IMR-90 (cell line): ENCODE measurements at regions not wholly inside any gene's neighbourhood (a gene's known extent, or its start where the extent isn't known, plus 50 kb on each side); places are given as distances from the start of the nearest gene placed in this dataset.

Experiments
- ATAC-seq: fragments of 200-7000 bp; cut with Tn5 transposase; 2 replicates; pipeline ENCODE4 v1.9.1; 2020; ENCODE audit warnings: low read depth, mild to moderate bottlenecking, moderate library complexity
- BruUV-seq: library from RNA; stranded (reverse); fragments of 400-500 nt; replicated peaks from 2 replicates; lab custom pipeline; 2021; lab: Mats Ljungman, UMichigan
- CTCF ChIA-PET: fragments of 300-600 bp; formaldehyde crosslinking; extraction: SDS; loops from one replicate; lab custom pipeline; 2021; ENCODE audit warnings: antibody characterized with exemption; lab: Yijun Ruan, JAX
- POLR2A ChIA-PET: fragments of 300-600 bp; sonication (Branson Sonifier 250); formaldehyde crosslinking; loops from one replicate; lab custom pipeline; 2022; ENCODE audit warnings: antibody characterized with exemption; ENCODE audit not compliant: unreplicated experiment; lab: Charles Lee
- DNase-seq: peaks from one replicate; pipeline ENCODE4 v3.0.0; 2013
- H2AFZ ChIP-seq: replicated peaks from 2 replicates; pipeline ENCODE3; 2013; ENCODE audit warnings: low read length, mild to moderate bottlenecking; ENCODE audit not compliant: poor library complexity
- H2AK5ac ChIP-seq: 2 replicates; pipeline ENCODE4 v1.6.1; 2013; ENCODE audit warnings: low read depth, low read length, inconsistent platforms
- H2AK9ac ChIP-seq: replicated peaks from 2 replicates; pipeline ENCODE3; 2013; ENCODE audit warnings: mild to moderate bottlenecking, low read depth, low read length, moderate library complexity; ENCODE audit not compliant: poor library complexity
- H2BK120ac ChIP-seq: 2 replicates; pipeline ENCODE4 v1.6.1; 2013; ENCODE audit warnings: low read depth, low read length, inconsistent platforms
- H2BK15ac ChIP-seq: 3 replicates; pipeline ENCODE4 v1.6.1; 2013; ENCODE audit warnings: low read depth, low read length, inconsistent platforms
- H2BK20ac ChIP-seq: 2 replicates; pipeline ENCODE4 v1.6.1; 2013; ENCODE audit warnings: low read depth, mild to moderate bottlenecking, inconsistent platforms, low read length, moderate library complexity
- H2BK5ac ChIP-seq: 2 replicates; pipeline ENCODE4 v1.6.1; 2013; ENCODE audit warnings: mild to moderate bottlenecking, low read depth, low read length, inconsistent platforms; ENCODE audit not compliant: poor library complexity, severe bottlenecking
- H3K14ac ChIP-seq: replicated peaks from 2 replicates; pipeline ENCODE4 v1.6.1; 2013; ENCODE audit warnings: low read depth, low read length, inconsistent platforms
- H3K18ac ChIP-seq: 2 replicates; pipeline ENCODE4 v1.6.1; 2013; ENCODE audit warnings: low read depth, low read length, control low read depth
- H3K23ac ChIP-seq: 2 replicates; pipeline ENCODE4 v1.6.1; 2013; ENCODE audit warnings: low read depth, low read length, inconsistent platforms
- H3K27ac ChIP-seq: 2 replicates; pipeline ENCODE4 v1.5.1; 2013; ENCODE audit warnings: mild to moderate bottlenecking, control low read depth, low read length; ENCODE audit not compliant: insufficient read depth
- H3K27me3 ChIP-seq: 2 replicates; pipeline ENCODE4 v1.6.1; 2013; ENCODE audit warnings: low read length; ENCODE audit not compliant: control insufficient read depth, insufficient read depth
- H3K36me3 ChIP-seq: 2 replicates; pipeline ENCODE4 v1.6.1; 2013; ENCODE audit warnings: low read length, mixed read lengths; ENCODE audit not compliant: control insufficient read depth, insufficient read depth
- H3K4ac ChIP-seq: 2 replicates; pipeline ENCODE4 v1.6.1; 2013; ENCODE audit warnings: low read depth, low read length, inconsistent platforms
- H3K4me1 ChIP-seq: 2 replicates; pipeline ENCODE4 v1.6.1; 2013; ENCODE audit warnings: low read length, mixed read lengths; ENCODE audit not compliant: control insufficient read depth, insufficient read depth
- H3K4me2 ChIP-seq: 2 replicates; pipeline ENCODE4 v1.6.1; 2013; ENCODE audit warnings: low read depth, mild to moderate bottlenecking, control low read depth, low read length, moderate library complexity
- H3K4me3 ChIP-seq: 2 replicates; pipeline ENCODE4 v1.5.1; 2013; ENCODE audit warnings: low read depth, mild to moderate bottlenecking, control low read depth, low read length, moderate library complexity; ENCODE audit not compliant: insufficient read depth
- H3K56ac ChIP-seq: 2 replicates; pipeline ENCODE4 v1.6.1; 2013; ENCODE audit warnings: low read length, inconsistent platforms; ENCODE audit not compliant: insufficient read depth; ENCODE audit errors: extremely low read depth
- H3K79me1 ChIP-seq, 2 experiments: 2 replicates each; pipeline ENCODE4 v1.6.1; 2013; ENCODE audit warnings: low read length in 2 of 2, inconsistent platforms in 1 of 2, low read depth in 1 of 2
- H3K9ac ChIP-seq: 2 replicates; pipeline ENCODE4 v1.6.1; 2013; ENCODE audit warnings: low read depth, low read length, control low read depth
- H3K9me1 ChIP-seq: 2 replicates; pipeline ENCODE4 v1.6.1; 2013; ENCODE audit warnings: low read length, inconsistent platforms; ENCODE audit not compliant: insufficient read depth
- H3K9me3 ChIP-seq: 2 replicates; pipeline ENCODE4 v1.6.1; 2013; ENCODE audit warnings: low read length; ENCODE audit not compliant: control insufficient read depth, insufficient read depth
- H4K20me1 ChIP-seq: 2 replicates; pipeline ENCODE4 v1.6.1; 2013; ENCODE audit warnings: low read length, inconsistent platforms; ENCODE audit not compliant: insufficient read depth
- H4K5ac ChIP-seq: 2 replicates; pipeline ENCODE4 v1.6.1; 2013; ENCODE audit warnings: mild to moderate bottlenecking, low read depth, low read length, control low read depth
- H4K8ac ChIP-seq, 2 experiments: 2 replicates each; pipeline ENCODE4 v1.6.1; 2013; ENCODE audit warnings: low read depth in 2 of 2, low read length in 2 of 2, control low read depth in 1 of 2, inconsistent platforms in 1 of 2
- H4K91ac ChIP-seq: 2 replicates; pipeline ENCODE4 v1.6.1; 2013; ENCODE audit warnings: low read depth, low read length, inconsistent platforms; ENCODE audit not compliant: insufficient read depth
- BHLHE40 ChIP-seq: fragments of 150-350 bp; IDR thresholded peaks from 2 replicates; pipeline ENCODE4 v1.6.1; 2016; ENCODE audit warnings: mild to moderate bottlenecking, low read depth, low read length
- CEBPB ChIP-seq: IDR thresholded peaks from 2 replicates; pipeline ENCODE4 v1.6.1; 2012; ENCODE audit warnings: low read depth, low read length, improper control_type of control experiment
- CHD1 ChIP-seq: IDR thresholded peaks from 2 replicates; pipeline ENCODE4 v1.6.1; 2012; ENCODE audit warnings: low read depth, low read length, improper control_type of control experiment
- CTCF ChIP-seq: conservative IDR thresholded peaks from 2 replicates; pipeline ENCODE4 v1.5.1; 2012; ENCODE audit warnings: mild to moderate bottlenecking, low read depth, low read length, improper control_type of control experiment
- ELK1 ChIP-seq: fragments of 150-350 bp; IDR thresholded peaks from 2 replicates; pipeline ENCODE4 v1.6.1; 2016; ENCODE audit warnings: low read depth, mild to moderate bottlenecking, low read length, moderate library complexity, borderline replicate concordance
- FOS ChIP-seq: fragments of 150-350 bp; IDR thresholded peaks from 2 replicates; pipeline ENCODE4 v1.6.1; 2016; ENCODE audit warnings: low read depth, low read length
- MAFK ChIP-seq: IDR thresholded peaks from 2 replicates; pipeline ENCODE4 v1.6.1; 2012; ENCODE audit warnings: low read depth, low read length, improper control_type of control experiment
- MAZ ChIP-seq: IDR thresholded peaks from 2 replicates; pipeline ENCODE4 v1.6.1; 2012; ENCODE audit warnings: low read depth, mild to moderate bottlenecking, low read length, improper control_type of control experiment, moderate library complexity, borderline replicate concordance
- MXI1 ChIP-seq: IDR thresholded peaks from 2 replicates; pipeline ENCODE4 v1.6.1; 2012; ENCODE audit warnings: low read depth, mild to moderate bottlenecking, low read length, moderate library complexity, borderline replicate concordance
- NFE2L2 ChIP-seq: fragments of 150-350 bp; IDR thresholded peaks from 2 replicates; pipeline ENCODE4 v1.6.1; 2016; ENCODE audit warnings: low read depth, mild to moderate bottlenecking, low read length
- POLR2A ChIP-seq: IDR thresholded peaks from 2 replicates; pipeline ENCODE4 v1.6.1; 2012; ENCODE audit warnings: mild to moderate bottlenecking, low read depth, low read length
- RAD21 ChIP-seq: IDR thresholded peaks from 2 replicates; pipeline ENCODE4 v1.6.1; 2012; ENCODE audit warnings: low read length, improper control_type of control experiment
- RCOR1 ChIP-seq: IDR thresholded peaks from 2 replicates; pipeline ENCODE4 v1.6.1; 2012; ENCODE audit warnings: mild to moderate bottlenecking, low read length, improper control_type of control experiment; ENCODE audit not compliant: insufficient replicate concordance
- RFX5 ChIP-seq: IDR thresholded peaks from 2 replicates; pipeline ENCODE4 v1.8.0; 2012; ENCODE audit warnings: low read depth, mild to moderate bottlenecking, low read length, moderate library complexity
- SMC3 ChIP-seq: fragments of 150-350 bp; IDR thresholded peaks from 2 replicates; pipeline ENCODE4 v1.6.1; 2016; ENCODE audit warnings: low read depth, mild to moderate bottlenecking, antibody characterized with exemption, low read length, moderate library complexity
- WGBS, 2 experiments: methylation state at CpG; one replicate each; pipeline versions ENCODE4 v1.1.5 to v1.1.7; 2013; ENCODE audit warnings: missing lambda C conversion rate in 2 of 2; ENCODE audit not compliant: insufficient read length in 1 of 2; ENCODE audit errors: extremely low coverage in 2 of 2; 5-methylcytosine and 5-hydroxymethylcytosine counted together
- dilution Hi-C: fragments of 300-500 bp; cut with HindIII; formaldehyde crosslinking; loops from one replicate; pipeline ENCODE4 v1.14.3; 2018; ENCODE audit warnings: low sequenced_read_pairs; ENCODE audit not compliant: unreplicated experiment
- in situ Hi-C: fragments of 300-500 bp; cut with MboI; formaldehyde crosslinking; loops from 3 replicates; pipeline ENCODE4 v1.14.3; 2019; ENCODE audit warnings: low sequenced_read_pairs, inconsistent platforms, mixed read lengths
- intact Hi-C: fragments of 100-400 bp; cut with micrococcal nuclease; formaldehyde crosslinking; loops from 2 replicates; pipeline ENCODE4 v1.10.0; 2022
- TF ChIP-seq, protein P1 (sequence below): fragments of 150-350 bp; IDR thresholded peaks from 2 replicates; pipeline ENCODE4 v1.6.1; 2017; ENCODE audit warnings: mild to moderate bottlenecking, antibody characterized with exemption, low read length, low read depth

- H2AK9ac ChIP-seq, result no peak overlapping the region
- H4K20me1 ChIP-seq, result no peaks in the 10 kb centered on the region
- dilution Hi-C loops (no loop called here), intact Hi-C loops (no loop called here), in situ Hi-C loops (no loop called here)
- H3K27me3 ChIP-seq, result no peaks in the 10 kb centered on the region
- H2BK5ac ChIP-seq, result no peak overlapping the region
- no TSS peak for BruUV-seq
- H3K4ac ChIP-seq, result no peak overlapping the region
- 30% methylated on average over 2 of the region's 4 CpGs; no CpG with 5 or more reads in 1 of the 2 experiments for WGBS, 2 experiments
- H3K36me3 ChIP-seq, result no peaks in the 10 kb centered on the region
- no peak overlapping the region for H2BK120ac ChIP-seq
- H3K14ac ChIP-seq, result no peak overlapping the region
- no peak for DNase-seq
- H2AK5ac ChIP-seq, result no peak overlapping the region
- H3K9me3 ChIP-seq, result peaks cover 4% of the 10 kb centered on the region; the same call in 1 of the 2 replicates
- no peak overlapping the region for H3K27ac ChIP-seq
- no peaks in the 10 kb centered on the region for H3K9me1 ChIP-seq
- H3K4me1 ChIP-seq, result no peaks in the 10 kb centered on the region
- H2BK15ac ChIP-seq, result no peak overlapping the region
- ChIA-PET POLR2A (no interaction called here), CTCF (no interaction called here)
- no peak overlapping the region for H4K8ac ChIP-seq
- no peak overlapping the region for H4K91ac ChIP-seq
- H3K4me3 ChIP-seq, result no peak overlapping the region
- no peak for ATAC-seq
- no peak overlapping the region for H3K9ac ChIP-seq
- no peak overlapping the region for H3K56ac ChIP-seq
- no peak for TF ChIP-seq MAZ
- no peak for TF ChIP-seq FOS
- TF ChIP-seq BHLHE40, result no peak
- no peak for TF ChIP-seq SMC3
- no peak for TF ChIP-seq CEBPB
- TF ChIP-seq RAD21, result no peak
- no peak for TF ChIP-seq ELK1
- TF ChIP-seq MAFK, result no peak
- TF ChIP-seq, protein P1, sequence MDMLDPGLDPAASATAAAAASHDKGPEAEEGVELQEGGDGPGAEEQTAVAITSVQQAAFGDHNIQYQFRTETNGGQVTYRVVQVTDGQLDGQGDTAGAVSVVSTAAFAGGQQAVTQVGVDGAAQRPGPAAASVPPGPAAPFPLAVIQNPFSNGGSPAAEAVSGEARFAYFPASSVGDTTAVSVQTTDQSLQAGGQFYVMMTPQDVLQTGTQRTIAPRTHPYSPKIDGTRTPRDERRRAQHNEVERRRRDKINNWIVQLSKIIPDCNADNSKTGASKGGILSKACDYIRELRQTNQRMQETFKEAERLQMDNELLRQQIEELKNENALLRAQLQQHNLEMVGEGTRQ, result no peak
- no peak for TF ChIP-seq RFX5
- TF ChIP-seq CHD1, result no peak
- no peak for TF ChIP-seq POLR2A
- no peak for TF ChIP-seq RCOR1
- TF ChIP-seq CTCF, result no peak
- TF ChIP-seq MXI1, result no peak
- no peak for TF ChIP-seq NFE2L2
- H3K4me2 ChIP-seq, result no peak overlapping the region
- H2AFZ ChIP-seq, result no peak overlapping the region
- H3K18ac ChIP-seq, result no peak overlapping the region
- no peak overlapping the region for H3K23ac ChIP-seq
- no peak overlapping the region for H2BK20ac ChIP-seq
- no peaks in the 10 kb centered on the region for H3K79me1 ChIP-seq
- H4K5ac ChIP-seq, result no peak overlapping the region
Measured at GRCh38 chr7:48813472-48813871, 110.9 kb upstream of the CDC14C start.
